A549 (cell line): ENCODE measurements at regions not wholly inside any gene's neighbourhood (a gene's known extent, or its start where the extent isn't known, plus 50 kb on each side); places are given as distances from the start of the nearest gene placed in this dataset.

Experiments used
- ATAC-seq, 2 experiments: fragments of 200-7000 bp in 1 of 2; fragments of >200 bp in 1 of 2; cut with Nextera tagmentation in 1 of 2; cut with Tn5 transposase in 1 of 2; 3 replicates each; pipeline versions ENCODE4 v1.8.0 to v1.9.1; 2018 to 2020; ENCODE audit warnings: mild to moderate bottlenecking in 1 of 2, moderate library complexity in 1 of 2
- CTCF ChIA-PET: fragments of 300-600 bp; sonication (Branson Sonifier 250); formaldehyde crosslinking; extraction: SDS; loops from one replicate; lab custom pipeline; 2021; ENCODE audit warnings: antibody characterized with exemption, inconsistent platforms; lab: Yijun Ruan, JAX
- POLR2A ChIA-PET: fragments of 350-600 bp; formaldehyde crosslinking; extraction: SDS; loops from one replicate; lab custom pipeline; 2021; ENCODE audit warnings: antibody characterized with exemption, inconsistent platforms; lab: Yijun Ruan, JAX
- DNase-seq, 2 experiments: peaks; one replicate each; pipeline versions ENCODE4 v3.0.0 to v3.0.0-alpha.2; 2011 to 2016; ENCODE audit warnings: low read depth in 1 of 2, low spot score in 1 of 2
- FAIRE-seq: peaks from 2 replicates; lab custom pipeline; 2011; peaks lifted over from hg19 to GRCh38; lab: Jason Lieb, UNC
- H3K27ac ChIP-seq, 2 experiments: fragments of >200 bp; sonication (Bioruptor Twin); formaldehyde crosslinking; 3 replicates each; pipeline ENCODE4 v1.5.1; 2016 to 2017
- H3K4me1 ChIP-seq: fragments of >200 bp; sonication (Bioruptor Twin); formaldehyde crosslinking; 3 replicates; pipeline ENCODE4 v1.6.1; 2016
- H3K4me2 ChIP-seq: fragments of >200 bp; sonication (Bioruptor Twin); formaldehyde crosslinking; 3 replicates; pipeline ENCODE4 v1.6.1; 2016
- H3K4me3 ChIP-seq: fragments of >200 bp; sonication (Bioruptor Twin); formaldehyde crosslinking; 3 replicates; pipeline ENCODE4 v1.5.1; 2016
- H3K9me3 ChIP-seq: fragments of >200 bp; sonication (Bioruptor Twin); formaldehyde crosslinking; 3 replicates; pipeline ENCODE4 v1.6.1; 2016
- CHD4 ChIP-seq: fragments of 200-600 bp; sonication (generic); IDR thresholded peaks from 2 replicates; pipeline ENCODE4 v1.6.1; 2016; ENCODE audit warnings: antibody characterized with exemption, mild to moderate bottlenecking, borderline replicate concordance
- EHF ChIP-seq: fragments of 250-450 bp; sonication (Bioruptor Pico); IDR thresholded peaks from 2 replicates; pipeline ENCODE4 v1.5.0; 2020; ENCODE audit warnings: mild to moderate bottlenecking
- ESRRA ChIP-seq: fragments of 150-350 bp; IDR thresholded peaks from 2 replicates; pipeline ENCODE4 v1.6.1; 2014; ENCODE audit warnings: mild to moderate bottlenecking, low read length, borderline replicate concordance
- FOSB ChIP-seq: fragments of 250-450 bp; sonication (Bioruptor Pico); IDR thresholded peaks from 2 replicates; pipeline ENCODE4 v1.5.0; 2020; ENCODE audit warnings: mild to moderate bottlenecking, moderate library complexity
- GATA3 ChIP-seq: IDR thresholded peaks from 2 replicates; pipeline ENCODE4 v1.6.1; 2012; ENCODE audit warnings: borderline replicate concordance
- HOXA7 ChIP-seq: fragments of 250-450 bp; sonication (Bioruptor Pico); IDR thresholded peaks from 2 replicates; pipeline ENCODE4 v1.5.0; 2020; ENCODE audit warnings: mild to moderate bottlenecking, moderate library complexity
- KDM1A ChIP-seq: fragments of 200-600 bp; sonication (generic); IDR thresholded peaks from 2 replicates; pipeline ENCODE4 v1.6.1; 2016; ENCODE audit warnings: low read depth, mild to moderate bottlenecking
- KDM5A ChIP-seq: fragments of 200-600 bp; sonication (generic); IDR thresholded peaks from 2 replicates; pipeline ENCODE4 v1.6.1; 2016; ENCODE audit warnings: antibody characterized with exemption, mild to moderate bottlenecking
- MYC ChIP-seq: IDR thresholded peaks from 2 replicates; pipeline ENCODE4 v1.6.1; 2012; ENCODE audit warnings: mild to moderate bottlenecking, inconsistent platforms, low read length, improper control_type of control experiment, borderline replicate concordance
- NFE2L2 ChIP-seq: fragments of 150-350 bp; conservative IDR thresholded peaks from 2 replicates; pipeline ENCODE4 v1.6.1; 2014; ENCODE audit warnings: low read length
- NR3C1 ChIP-seq: fragments of >200 bp; sonication (Bioruptor Twin); formaldehyde crosslinking; IDR thresholded peaks from 3 replicates; pipeline ENCODE4 v1.6.1; 2017
- POLR2A ChIP-seq: IDR thresholded peaks from 2 replicates; pipeline ENCODE4 v1.6.1; 2012; ENCODE audit warnings: mild to moderate bottlenecking, low read length
- POLR2AphosphoS2 ChIP-seq: conservative IDR thresholded peaks from 2 replicates; pipeline ENCODE4 v1.6.1; 2012; ENCODE audit warnings: low read length, improper control_type of control experiment, inconsistent platforms
- RAD21 ChIP-seq, 2 experiments: fragments of >200 bp in 1 of 2; sonication (Bioruptor Twin) in 1 of 2; formaldehyde crosslinking in 1 of 2; IDR thresholded peaks in 1 of 2; conservative IDR thresholded peaks in 1 of 2; 2 replicates in 1 of 2; 3 replicates in 1 of 2; pipeline ENCODE4 v1.6.1; 2012 to 2018; ENCODE audit warnings: inconsistent platforms in 1 of 2
- RFX5 ChIP-seq: fragments of 450-650 bp; IDR thresholded peaks from 2 replicates; pipeline ENCODE4 v1.7.1; 2014; ENCODE audit warnings: antibody characterized with exemption, mild to moderate bottlenecking, moderate library complexity
- SMC3 ChIP-seq: fragments of >200 bp; sonication (Bioruptor Twin); formaldehyde crosslinking; IDR thresholded peaks from 3 replicates; pipeline ENCODE4 v1.6.1; 2018; ENCODE audit warnings: inconsistent platforms
- TFCP2L1 ChIP-seq: fragments of 250-450 bp; sonication (Bioruptor Pico); IDR thresholded peaks from 2 replicates; pipeline ENCODE4 v1.5.0; 2021; ENCODE audit warnings: mild to moderate bottlenecking
- ZC3H11A ChIP-seq: fragments of 450-650 bp; IDR thresholded peaks from 2 replicates; pipeline ENCODE4 v1.6.1; 2014; ENCODE audit warnings: antibody characterized with exemption, mild to moderate bottlenecking
- ZNF302 ChIP-seq: fragments of 250-450 bp; sonication (Bioruptor Pico); IDR thresholded peaks from 2 replicates; pipeline ENCODE4 v1.9.0; 2021; ENCODE audit warnings: inconsistent platforms, mild to moderate bottlenecking, moderate library complexity
- ZSCAN20 ChIP-seq: fragments of 250-450 bp; sonication (Bioruptor Pico); IDR thresholded peaks from 2 replicates; pipeline ENCODE4 v1.8.0; 2022; ENCODE audit warnings: mild to moderate bottlenecking, moderate library complexity
- WGBS: methylation state at CpG from one replicate; pipeline ENCODE4 v1.1.6; 2017; ENCODE audit errors: missing lambda C conversion rate; 5-methylcytosine and 5-hydroxymethylcytosine counted together
- TF ChIP-seq, protein P1 (sequence below): fragments of 200-600 bp; sonication (generic); IDR thresholded peaks from 2 replicates; pipeline ENCODE4 v1.6.1; 2016; ENCODE audit warnings: antibody characterized with exemption, mild to moderate bottlenecking, moderate library complexity
- TF ChIP-seq, protein P2 (sequence below): fragments of 250-450 bp; sonication (Bioruptor Pico); IDR thresholded peaks from 2 replicates; pipeline ENCODE4 v1.5.0; 2020; ENCODE audit warnings: low read depth, mild to moderate bottlenecking, moderate library complexity
- TF ChIP-seq, protein P3 (sequence below): IDR thresholded peaks from 2 replicates; pipeline ENCODE4 v1.6.1; 2012
- TF ChIP-seq, protein P4 (sequence below): fragments of >200 bp; sonication (Bioruptor Twin); formaldehyde crosslinking; IDR thresholded peaks from 2 replicates; pipeline ENCODE4 v1.6.1; 2016

DNA sequence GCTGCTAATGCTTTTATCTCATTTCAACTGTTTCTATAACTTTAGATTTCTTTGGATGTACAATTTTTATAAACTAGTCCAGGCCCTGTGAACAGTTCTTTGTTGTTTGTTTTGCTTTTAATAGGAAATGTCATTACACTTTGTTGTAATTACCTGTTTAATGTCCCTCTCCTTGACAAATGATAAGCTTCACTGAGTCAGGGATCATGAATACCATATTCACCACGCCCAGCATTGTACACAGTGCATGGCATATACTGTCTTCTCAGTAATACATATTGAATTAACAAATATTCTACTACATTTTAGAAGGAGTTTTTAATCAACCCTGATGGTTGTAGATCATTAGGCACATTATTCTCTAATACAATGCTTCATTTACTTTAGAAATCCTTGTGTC, 1105.0 kb downstream of the MAT2B start:
- ChIA-PET POLR2A (no interaction called here), CTCF (no interaction called here)
- WGBS = 8% methylated on average over 1 of the region's 1 CpG
- Histone ChIP-seq H3K4me2 (no peak overlapping the region), H3K4me1 (no peaks in the 10 kb centered on the region), H3K27ac (no peak overlapping the region), H3K4me3 (no peak overlapping the region), H3K9me3 (no peaks in the 10 kb centered on the region)
- DNase-seq = no peak
- ATAC-seq = no peak
- no peak for TF ChIP-seq ZC3H11A
- no peak for TF ChIP-seq GATA3
- no peak for TF ChIP-seq ZSCAN20
- no peak for TF ChIP-seq POLR2A
- TF ChIP-seq TFCP2L1 (CRISPR knock-in tag) = no peak
- no peak for TF ChIP-seq FOSB
- no peak for TF ChIP-seq ZNF302 (CRISPR knock-in tag)
- no peak for TF ChIP-seq RAD21 (conservative IDR thresholded peaks at IDR 0.05 in 1 of 2, IDR thresholded peaks at IDR 0.05 in 1 of 2)
- TF ChIP-seq, protein P1, sequence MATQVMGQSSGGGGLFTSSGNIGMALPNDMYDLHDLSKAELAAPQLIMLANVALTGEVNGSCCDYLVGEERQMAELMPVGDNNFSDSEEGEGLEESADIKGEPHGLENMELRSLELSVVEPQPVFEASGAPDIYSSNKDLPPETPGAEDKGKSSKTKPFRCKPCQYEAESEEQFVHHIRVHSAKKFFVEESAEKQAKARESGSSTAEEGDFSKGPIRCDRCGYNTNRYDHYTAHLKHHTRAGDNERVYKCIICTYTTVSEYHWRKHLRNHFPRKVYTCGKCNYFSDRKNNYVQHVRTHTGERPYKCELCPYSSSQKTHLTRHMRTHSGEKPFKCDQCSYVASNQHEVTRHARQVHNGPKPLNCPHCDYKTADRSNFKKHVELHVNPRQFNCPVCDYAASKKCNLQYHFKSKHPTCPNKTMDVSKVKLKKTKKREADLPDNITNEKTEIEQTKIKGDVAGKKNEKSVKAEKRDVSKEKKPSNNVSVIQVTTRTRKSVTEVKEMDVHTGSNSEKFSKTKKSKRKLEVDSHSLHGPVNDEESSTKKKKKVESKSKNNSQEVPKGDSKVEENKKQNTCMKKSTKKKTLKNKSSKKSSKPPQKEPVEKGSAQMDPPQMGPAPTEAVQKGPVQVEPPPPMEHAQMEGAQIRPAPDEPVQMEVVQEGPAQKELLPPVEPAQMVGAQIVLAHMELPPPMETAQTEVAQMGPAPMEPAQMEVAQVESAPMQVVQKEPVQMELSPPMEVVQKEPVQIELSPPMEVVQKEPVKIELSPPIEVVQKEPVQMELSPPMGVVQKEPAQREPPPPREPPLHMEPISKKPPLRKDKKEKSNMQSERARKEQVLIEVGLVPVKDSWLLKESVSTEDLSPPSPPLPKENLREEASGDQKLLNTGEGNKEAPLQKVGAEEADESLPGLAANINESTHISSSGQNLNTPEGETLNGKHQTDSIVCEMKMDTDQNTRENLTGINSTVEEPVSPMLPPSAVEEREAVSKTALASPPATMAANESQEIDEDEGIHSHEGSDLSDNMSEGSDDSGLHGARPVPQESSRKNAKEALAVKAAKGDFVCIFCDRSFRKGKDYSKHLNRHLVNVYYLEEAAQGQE = no peak
- TF ChIP-seq ESRRA = no peak
- TF ChIP-seq CHD4 = no peak
- no peak for TF ChIP-seq KDM5A
- TF ChIP-seq NR3C1 = no peak
- TF ChIP-seq EHF (CRISPR knock-in tag) = no peak
- TF ChIP-seq POLR2AphosphoS2 = no peak
- no peak for TF ChIP-seq NFE2L2
- no peak for FAIRE-seq

DNA sequence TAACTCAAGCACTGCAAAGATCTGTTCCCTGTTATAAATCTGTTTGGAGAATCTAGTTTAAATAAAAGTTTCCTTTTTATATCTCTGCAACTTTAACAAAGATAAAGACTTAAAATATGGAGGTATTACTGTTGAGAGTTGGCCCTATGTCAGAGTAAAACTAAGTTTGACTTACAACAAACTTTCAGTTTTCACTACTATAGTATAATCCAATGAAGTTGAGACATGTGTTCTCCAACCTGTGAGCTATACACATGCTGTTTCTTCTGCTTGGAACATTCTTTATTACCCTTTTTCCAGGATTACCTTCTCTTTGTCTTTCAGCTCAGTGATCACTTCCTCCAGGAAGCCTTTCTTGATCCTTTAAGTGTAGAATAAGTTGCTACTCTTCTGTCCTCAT, 1109.3 kb downstream of the MAT2B start:
- ATAC-seq (no peak), DNase-seq (no peak), FAIRE-seq (no peak)
- TF ChIP-seq HOXA7 (CRISPR knock-in tag) (no peak), RFX5 (no peak), KDM5A (no peak), MYC (no peak), SMC3 (no peak), ZSCAN20 (no peak), ESRRA (no peak), TFCP2L1 (CRISPR knock-in tag) (no peak), KDM1A (no peak), ZC3H11A (no peak)
- TF ChIP-seq, protein P2, sequence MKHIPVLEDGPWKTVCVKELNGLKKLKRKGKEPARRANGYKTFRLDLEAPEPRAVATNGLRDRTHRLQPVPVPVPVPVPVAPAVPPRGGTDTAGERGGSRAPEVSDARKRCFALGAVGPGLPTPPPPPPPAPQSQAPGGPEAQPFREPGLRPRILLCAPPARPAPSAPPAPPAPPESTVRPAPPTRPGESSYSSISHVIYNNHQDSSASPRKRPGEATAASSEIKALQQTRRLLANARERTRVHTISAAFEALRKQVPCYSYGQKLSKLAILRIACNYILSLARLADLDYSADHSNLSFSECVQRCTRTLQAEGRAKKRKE (CRISPR knock-in tag) = no peak
- TF ChIP-seq, protein P3, sequence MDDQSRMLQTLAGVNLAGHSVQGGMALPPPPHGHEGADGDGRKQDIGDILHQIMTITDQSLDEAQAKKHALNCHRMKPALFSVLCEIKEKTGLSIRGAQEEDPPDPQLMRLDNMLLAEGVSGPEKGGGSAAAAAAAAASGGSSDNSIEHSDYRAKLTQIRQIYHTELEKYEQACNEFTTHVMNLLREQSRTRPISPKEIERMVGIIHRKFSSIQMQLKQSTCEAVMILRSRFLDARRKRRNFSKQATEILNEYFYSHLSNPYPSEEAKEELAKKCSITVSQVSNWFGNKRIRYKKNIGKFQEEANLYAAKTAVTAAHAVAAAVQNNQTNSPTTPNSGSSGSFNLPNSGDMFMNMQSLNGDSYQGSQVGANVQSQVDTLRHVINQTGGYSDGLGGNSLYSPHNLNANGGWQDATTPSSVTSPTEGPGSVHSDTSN = no peak
- TF ChIP-seq, protein P4, sequence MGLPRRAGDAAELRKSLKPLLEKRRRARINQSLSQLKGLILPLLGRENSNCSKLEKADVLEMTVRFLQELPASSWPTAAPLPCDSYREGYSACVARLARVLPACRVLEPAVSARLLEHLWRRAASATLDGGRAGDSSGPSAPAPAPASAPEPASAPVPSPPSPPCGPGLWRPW = no peak
- CTCF ChIA-PET = no interaction called here
- H3K4me1 ChIP-seq = no peaks in the 10 kb centered on the region
- no peak overlapping the region for H3K4me3 ChIP-seq
- H3K27ac ChIP-seq = no peak overlapping the region
- H3K9me3 ChIP-seq = no peaks in the 10 kb centered on the region
- no peak overlapping the region for H3K4me2 ChIP-seq
- POLR2A ChIA-PET = no interaction called here
